ENCODE measurements at regions not wholly inside any gene's neighbourhood (a gene's known extent, or its start where the extent isn't known, plus 50 kb on each side); places are given as distances from the start of the nearest gene placed in this dataset.

- no peak overlapping the region for H2AFZ ChIP-seq (ENCODE audit: low read depth, low read length)
- no peaks in the 10 kb centered on the region for H3K79me2 ChIP-seq (ENCODE audit: insufficient read depth, low read length)
- ATAC-seq (ENCODE audit: insufficient read depth, low read depth) (no peak), DNase-seq (no peak)
- H3K9me3 ChIP-seq (ENCODE audit: insufficient read depth, low read length, severe bottlenecking): no peaks in the 10 kb centered on the region
- no peak overlapping the region for H3K4me3 ChIP-seq (ENCODE audit: low read depth in 1 of 2, low read length in 2 of 2)
- no peak overlapping the region for H3K9ac ChIP-seq (ENCODE audit: low read depth, low read length)
- H4K20me1 ChIP-seq (ENCODE audit: insufficient read depth, low read length): no peaks in the 10 kb centered on the region
- H3K27me3 ChIP-seq (ENCODE audit: insufficient read depth, low read length, poor library complexity): no peaks in the 10 kb centered on the region
- TF ChIP-seq CTCF (IDR thresholded peaks at IDR 0.05; ENCODE audit: borderline replicate concordance, extremely low read depth, low read length, poor library complexity, severe bottlenecking) (no peak), EZH2 (IDR thresholded peaks at IDR 0.05; ENCODE audit: borderline replicate concordance, low read depth, low read length, severe bottlenecking) (no peak)
- no peaks in the 10 kb centered on the region for H3K36me3 ChIP-seq (ENCODE audit: insufficient read depth, low read length)
- no peak overlapping the region for H3K4me2 ChIP-seq (ENCODE audit: insufficient read depth, low read length)
- H3K4me1 ChIP-seq (ENCODE audit: insufficient read depth, low read length): no peaks in the 10 kb centered on the region
- no peak overlapping the region for H3K27ac ChIP-seq (ENCODE audit: low read length)
Observed at GRCh38 chr6:18962361-18962905, 575.3 kb downstream of the RNF144B start.

GRCh38 chr6:18963439-18963838, 576.3 kb downstream of the RNF144B start:
- H3K27me3 ChIP-seq (ENCODE audit: insufficient read depth, low read length, poor library complexity): no peaks in the 10 kb centered on the region
- H3K9ac ChIP-seq (ENCODE audit: low read depth, low read length): no peak overlapping the region
- no peak overlapping the region for H3K4me2 ChIP-seq (ENCODE audit: insufficient read depth, low read length)
- no peak for TF ChIP-seq CTCF (IDR thresholded peaks at IDR 0.05; ENCODE audit: borderline replicate concordance, extremely low read depth, low read length, poor library complexity, severe bottlenecking)
- TF ChIP-seq EZH2 (IDR thresholded peaks at IDR 0.05; ENCODE audit: borderline replicate concordance, low read depth, low read length, severe bottlenecking): no peak
- H3K79me2 ChIP-seq (ENCODE audit: insufficient read depth, low read length): no peaks in the 10 kb centered on the region
- DNase-seq (no peak), ATAC-seq (ENCODE audit: insufficient read depth, low read depth) (no peak)
- H3K4me3 ChIP-seq (ENCODE audit: low read depth in 1 of 2, low read length in 2 of 2): no peak overlapping the region
- H3K9me3 ChIP-seq (ENCODE audit: insufficient read depth, low read length, severe bottlenecking): no peaks in the 10 kb centered on the region
- no peaks in the 10 kb centered on the region for H4K20me1 ChIP-seq (ENCODE audit: insufficient read depth, low read length)
- H3K27ac ChIP-seq (ENCODE audit: low read length): no peak overlapping the region
- H3K4me1 ChIP-seq (ENCODE audit: insufficient read depth, low read length): no peaks in the 10 kb centered on the region
- no peak overlapping the region for H2AFZ ChIP-seq (ENCODE audit: low read depth, low read length)
- no peaks in the 10 kb centered on the region for H3K36me3 ChIP-seq (ENCODE audit: insufficient read depth, low read length)

GRCh38 chr6:18973251-18973650, 586.1 kb downstream of the RNF144B start:
- Histone ChIP-seq H3K27ac (ENCODE audit: low read length) (no peak overlapping the region), H3K4me1 (ENCODE audit: insufficient read depth, low read length) (no peaks in the 10 kb centered on the region), H3K4me3 (ENCODE audit: low read depth in 1 of 2, low read length in 2 of 2) (no peak overlapping the region), H3K27me3 (ENCODE audit: insufficient read depth, low read length, poor library complexity) (no peaks in the 10 kb centered on the region), H3K79me2 (ENCODE audit: insufficient read depth, low read length) (no peaks in the 10 kb centered on the region), H2AFZ (ENCODE audit: low read depth, low read length) (no peak overlapping the region), H4K20me1 (ENCODE audit: insufficient read depth, low read length) (no peaks in the 10 kb centered on the region), H3K9me3 (ENCODE audit: insufficient read depth, low read length, severe bottlenecking) (no peaks in the 10 kb centered on the region), H3K36me3 (ENCODE audit: insufficient read depth, low read length) (no peaks in the 10 kb centered on the region), H3K4me2 (ENCODE audit: insufficient read depth, low read length) (no peak overlapping the region), H3K9ac (ENCODE audit: low read depth, low read length) (no peak overlapping the region)
- ATAC-seq (ENCODE audit: insufficient read depth, low read depth) (no peak), DNase-seq (no peak)
- TF ChIP-seq CTCF (IDR thresholded peaks at IDR 0.05; ENCODE audit: borderline replicate concordance, extremely low read depth, low read length, poor library complexity, severe bottlenecking) (no peak), EZH2 (IDR thresholded peaks at IDR 0.05; ENCODE audit: borderline replicate concordance, low read depth, low read length, severe bottlenecking) (no peak)

- Histone ChIP-seq H3K79me2 (ENCODE audit: insufficient read depth, low read length) (no peaks in the 10 kb centered on the region), H3K9me3 (ENCODE audit: insufficient read depth, low read length, severe bottlenecking) (no peaks in the 10 kb centered on the region), H2AFZ (ENCODE audit: low read depth, low read length) (no peak overlapping the region), H3K9ac (ENCODE audit: low read depth, low read length) (no peak overlapping the region), H3K27ac (ENCODE audit: low read length) (no peak overlapping the region), H3K4me3 (ENCODE audit: low read depth in 1 of 2, low read length in 2 of 2) (no peak overlapping the region), H3K27me3 (ENCODE audit: insufficient read depth, low read length, poor library complexity) (no peaks in the 10 kb centered on the region), H3K4me2 (ENCODE audit: insufficient read depth, low read length) (no peak overlapping the region), H3K4me1 (ENCODE audit: insufficient read depth, low read length) (no peaks in the 10 kb centered on the region), H4K20me1 (ENCODE audit: insufficient read depth, low read length) (no peaks in the 10 kb centered on the region), H3K36me3 (ENCODE audit: insufficient read depth, low read length) (no peaks in the 10 kb centered on the region)
- DNase-seq: no peak
- no peak for ATAC-seq (ENCODE audit: insufficient read depth, low read depth)
- TF ChIP-seq CTCF (IDR thresholded peaks at IDR 0.05; ENCODE audit: borderline replicate concordance, extremely low read depth, low read length, poor library complexity, severe bottlenecking): no peak
Observed at GRCh38 chr6:18976091-18976490, 588.9 kb downstream of the RNF144B start.
